ENCODE measurements at regions not wholly inside any gene's neighbourhood (a gene's known extent, or its start where the extent isn't known, plus 50 kb on each side); places are given as distances from the start of the nearest gene placed in this dataset.
"Not testable (repeated sequence)": the region's sequence is repeated elsewhere in the genome, so short reads cannot be mapped to it uniquely, and the experiment has no call there.

GRCh38 chr18:28288784-28289183, 111.9 kb upstream of the CDH2 start:
- DNase-seq = no peak

- no peak for DNase-seq
Measured at GRCh38 chr18:28287146-28287545, 110.2 kb upstream of the CDH2 start.

GRCh38 chr18:28284132-28284531, 107.2 kb upstream of the CDH2 start:
- no peak for DNase-seq

DNA sequence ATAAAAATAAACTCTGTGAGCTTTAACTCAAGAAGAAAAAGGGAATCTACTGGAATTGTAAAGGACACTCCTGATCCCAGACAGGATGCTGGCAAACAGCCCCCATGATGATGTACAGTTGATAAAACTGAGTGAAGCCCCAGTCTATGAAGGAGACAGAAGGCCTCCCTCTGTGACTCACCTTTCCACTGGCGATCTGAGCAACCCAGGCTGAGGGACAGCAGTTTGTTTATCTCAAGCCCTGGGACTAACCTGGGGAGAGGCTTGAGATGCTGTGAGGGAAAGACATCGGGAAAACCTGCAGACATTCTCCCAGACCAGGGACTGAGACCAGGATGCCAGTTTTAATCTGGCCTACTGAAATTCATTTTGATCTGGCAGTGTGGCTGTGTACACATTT, 104.5 kb upstream of the CDH2 start:
- no peak for DNase-seq

GRCh38 chr18:28269750-28270149, 92.8 kb upstream of the CDH2 start:
- DNase-seq = no peak

DNA sequence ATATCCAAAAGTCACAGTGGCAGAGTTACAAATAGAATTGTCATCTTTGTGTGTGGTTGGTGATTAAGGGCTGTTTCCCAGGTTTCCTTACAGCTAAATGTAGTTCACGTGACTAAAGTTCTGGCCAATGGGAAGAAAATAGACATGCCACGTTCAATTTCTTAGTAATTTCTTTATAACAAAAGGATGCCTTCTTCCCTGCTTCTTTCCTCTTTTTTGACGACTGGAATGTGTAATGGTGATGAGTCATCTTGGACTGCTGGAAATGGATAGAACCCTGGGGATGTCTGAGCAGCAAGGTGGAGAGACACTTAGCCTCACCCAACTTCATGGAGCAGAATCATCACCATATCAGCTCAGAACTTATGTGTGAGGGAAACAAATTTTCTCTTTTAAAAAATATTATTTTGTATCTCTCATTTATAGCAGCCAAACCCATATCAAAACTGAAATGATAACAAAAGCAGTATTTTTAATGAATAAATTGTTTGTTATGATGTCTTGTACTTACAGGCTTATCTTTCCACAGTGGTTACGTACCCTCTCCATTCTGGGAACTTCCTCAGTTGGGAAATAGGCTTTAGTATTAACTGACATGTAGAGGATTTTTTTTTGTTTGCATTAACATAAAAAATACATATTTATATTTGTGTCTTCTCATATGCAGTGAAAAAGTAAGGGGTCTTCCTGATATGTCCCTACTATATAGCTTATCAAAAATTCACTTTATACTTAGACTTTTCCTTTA, 91.1 kb upstream of the CDH2 start:
- no peak for DNase-seq

DNA sequence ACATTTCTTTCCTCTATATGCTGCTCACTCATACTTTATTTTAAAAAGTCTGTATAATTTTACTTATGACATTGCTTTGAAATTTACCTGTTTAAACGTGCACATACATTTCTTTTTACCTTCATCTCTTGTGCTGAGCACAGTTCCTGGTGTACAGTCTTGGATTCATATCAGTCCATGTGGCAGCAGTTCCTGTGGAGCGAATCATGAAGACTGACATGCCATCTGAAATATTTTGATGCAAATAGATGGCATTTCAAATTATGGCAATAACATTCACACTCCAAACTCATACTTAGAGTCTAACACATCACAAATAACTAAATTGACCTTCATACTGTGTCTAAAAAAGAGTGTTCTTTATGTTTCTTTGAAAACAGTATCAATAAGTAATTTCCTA, 90.3 kb upstream of the CDH2 start:
- no peak for DNase-seq

- no peak for DNase-seq
Measured at GRCh38 chr18:28256166-28256565, 79.2 kb upstream of the CDH2 start.

DNA sequence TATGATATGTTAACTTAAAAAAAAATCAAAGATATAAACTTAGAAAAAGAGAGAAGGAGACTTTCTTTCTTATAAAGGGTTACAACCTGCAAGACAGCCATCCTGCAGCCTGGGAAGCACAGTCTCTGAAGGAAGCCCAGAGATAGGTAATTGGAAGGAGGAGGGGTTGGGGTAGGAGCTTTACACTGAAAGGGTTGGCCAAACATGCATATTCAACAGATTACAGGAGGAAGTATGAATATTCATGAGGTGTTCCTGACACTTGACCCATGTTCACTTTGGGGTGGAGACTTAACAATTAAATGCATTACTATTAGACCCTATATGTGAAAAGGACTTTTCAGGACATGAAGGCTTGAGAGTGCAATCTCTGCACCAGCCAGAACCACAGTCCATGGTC, 71.7 kb upstream of the CDH2 start:
- DNase-seq = no peak

GRCh38 chr18:28240626-28241025, 63.7 kb upstream of the CDH2 start:
- not testable (repeated sequence) for DNase-seq

GRCh38 chr18:28236487-28236886, 59.6 kb upstream of the CDH2 start:
- DNase-seq = no peak
